NCI-H526 treated with DMSO at 0.1 percent for 48 hours (cell line): ENCODE measurements at regions not wholly inside any gene's neighbourhood (a gene's known extent, or its start where the extent isn't known, plus 50 kb on each side); places are given as distances from the start of the nearest gene placed in this dataset.

Experiments
- DNase-seq: peaks from one replicate; lab custom pipeline; 2025; lab: John Stamatoyannopoulos, UW

DNA sequence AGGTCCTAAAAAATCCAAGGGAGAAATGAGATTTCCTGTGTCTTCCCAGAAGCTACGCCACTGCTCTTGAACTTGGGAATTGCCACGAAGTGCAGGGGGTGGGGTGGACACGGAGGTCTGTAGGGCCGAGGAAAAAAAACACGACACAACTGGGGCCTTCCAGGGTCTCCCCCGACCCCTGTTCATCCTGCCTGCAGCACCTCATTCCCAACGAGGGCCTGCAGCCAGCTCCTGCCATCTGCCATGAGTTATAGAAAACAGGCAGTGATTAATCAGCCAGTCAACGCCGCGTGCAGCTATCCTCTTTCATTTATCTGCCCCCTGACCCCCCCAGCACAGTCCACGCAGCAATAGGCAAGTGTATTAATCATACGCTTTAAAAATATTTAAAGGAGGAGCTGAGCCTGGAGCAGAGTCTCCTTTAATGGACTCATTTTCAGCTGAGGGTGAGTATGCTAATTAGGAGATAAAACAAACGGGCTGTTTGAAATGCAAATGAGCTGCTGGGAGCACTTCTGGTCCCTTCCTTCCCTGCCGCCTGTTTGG, 209.9 kb downstream of the TFCP2L1 start:
- peak; percentile 93 for DNase-seq

DNA sequence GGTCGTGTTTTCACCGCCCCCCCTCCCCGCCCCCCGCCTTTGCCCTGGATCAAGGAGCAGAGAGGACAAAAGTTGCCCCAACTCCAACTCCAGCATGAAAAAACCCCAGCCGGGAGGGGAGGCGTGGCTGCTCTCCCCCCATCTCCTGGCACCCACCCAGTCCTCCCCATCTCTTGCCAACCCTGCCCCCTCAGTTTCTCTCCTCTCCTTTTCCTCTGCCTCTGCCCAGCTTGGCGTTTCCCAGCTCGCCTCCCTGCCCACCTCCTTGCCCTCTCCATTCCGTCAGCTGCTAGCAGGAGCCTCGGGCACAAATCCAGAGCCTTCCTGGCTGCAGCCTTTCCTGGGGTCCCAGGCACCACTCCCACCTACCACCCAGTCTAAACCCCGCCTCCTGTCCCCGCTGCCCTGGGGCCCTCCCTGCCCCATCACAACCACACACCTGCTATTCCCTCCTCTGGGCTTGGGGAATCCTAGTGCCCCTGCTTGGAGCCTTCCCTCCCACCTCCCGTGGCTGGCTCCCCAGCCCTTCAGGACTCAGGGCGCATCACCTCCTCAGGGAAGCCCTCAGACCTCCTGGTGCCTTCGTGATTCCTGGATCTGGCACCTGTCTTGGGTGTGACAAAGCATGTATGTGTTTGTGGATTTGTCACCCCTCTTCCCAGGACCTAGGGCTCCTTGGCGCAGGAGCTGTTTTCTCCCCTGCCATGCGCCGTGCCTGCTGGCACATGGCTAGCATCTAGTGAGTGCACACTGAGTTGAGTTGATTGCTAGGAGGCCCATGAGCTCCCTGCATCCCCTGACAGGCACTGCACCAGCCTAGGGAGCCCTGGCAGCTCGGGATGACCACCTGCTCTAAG, 209.1 kb downstream of the TFCP2L1 start:
- peak; percentile 68 for DNase-seq

DNA sequence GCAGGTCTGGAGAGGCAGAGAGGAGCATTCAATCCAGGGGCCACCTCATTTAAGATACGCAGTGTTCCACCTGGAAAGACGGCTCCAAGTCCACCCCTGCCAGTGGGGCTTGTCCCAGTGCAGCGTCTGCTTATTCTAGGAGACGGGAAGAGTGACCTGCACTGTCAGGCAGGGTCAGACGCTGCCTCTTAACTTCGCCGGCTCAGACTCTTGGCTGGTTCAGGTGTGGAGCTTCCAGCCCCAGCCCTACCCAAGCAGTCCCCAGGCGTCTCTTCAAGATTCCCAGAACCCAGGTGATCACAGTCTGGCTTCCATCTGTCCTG, 208.5 kb downstream of the TFCP2L1 start:
- DNase-seq: no peak

DNA sequence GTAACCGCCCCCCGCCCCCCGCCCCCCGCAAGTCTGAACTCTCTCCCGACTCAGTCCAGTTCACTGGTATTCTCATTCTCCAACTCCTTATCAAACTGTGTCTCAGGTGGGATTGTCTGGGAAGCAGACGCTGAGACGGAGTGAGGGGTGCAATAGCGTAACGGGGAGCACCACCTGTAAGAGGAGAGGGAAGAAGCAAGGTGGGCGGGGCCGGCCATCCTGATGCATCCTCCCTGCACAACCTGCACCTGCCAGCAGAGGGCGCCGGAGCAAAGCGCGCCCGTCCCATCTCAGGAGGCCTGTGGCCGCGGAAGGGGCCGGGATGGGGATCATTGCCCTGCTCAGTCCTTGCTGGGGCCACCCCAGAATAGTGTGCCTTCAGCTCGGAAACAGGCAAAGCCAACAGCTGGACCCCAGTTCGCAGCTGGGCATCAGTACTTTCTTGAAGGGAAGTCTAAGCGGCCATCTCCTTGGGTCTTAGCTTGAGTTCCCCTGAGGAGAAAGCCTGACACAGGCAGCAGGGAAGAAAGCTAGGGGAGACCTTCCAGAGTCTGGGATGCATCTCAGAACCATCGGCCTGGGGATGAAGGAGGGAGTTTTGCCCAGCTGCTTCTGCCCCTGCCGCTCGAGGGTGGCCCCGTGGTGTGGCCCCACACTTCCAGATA, 208.0 kb downstream of the TFCP2L1 start:
- peak; percentile 32 for DNase-seq

DNA sequence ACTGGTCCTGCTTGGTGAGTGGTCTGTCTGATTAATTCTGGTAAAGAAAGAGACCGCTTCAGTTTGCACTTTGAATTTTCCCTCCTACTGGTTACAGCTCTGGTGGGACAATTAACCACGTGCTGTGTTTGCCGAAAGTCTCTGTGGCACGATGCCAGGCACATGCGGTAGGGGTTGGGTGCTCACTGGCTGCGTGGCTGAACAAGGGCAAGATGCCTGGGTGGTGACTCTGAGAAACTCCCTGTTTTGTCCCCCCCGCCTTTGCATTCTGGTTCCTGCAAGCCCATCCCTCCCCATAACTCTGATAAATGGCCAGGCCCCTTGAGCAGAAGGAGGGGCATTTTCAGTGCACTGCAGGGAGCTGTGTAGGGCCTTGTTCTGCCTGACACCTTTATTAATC, 206.1 kb downstream of the TFCP2L1 start:
- DNase-seq: no peak

DNA sequence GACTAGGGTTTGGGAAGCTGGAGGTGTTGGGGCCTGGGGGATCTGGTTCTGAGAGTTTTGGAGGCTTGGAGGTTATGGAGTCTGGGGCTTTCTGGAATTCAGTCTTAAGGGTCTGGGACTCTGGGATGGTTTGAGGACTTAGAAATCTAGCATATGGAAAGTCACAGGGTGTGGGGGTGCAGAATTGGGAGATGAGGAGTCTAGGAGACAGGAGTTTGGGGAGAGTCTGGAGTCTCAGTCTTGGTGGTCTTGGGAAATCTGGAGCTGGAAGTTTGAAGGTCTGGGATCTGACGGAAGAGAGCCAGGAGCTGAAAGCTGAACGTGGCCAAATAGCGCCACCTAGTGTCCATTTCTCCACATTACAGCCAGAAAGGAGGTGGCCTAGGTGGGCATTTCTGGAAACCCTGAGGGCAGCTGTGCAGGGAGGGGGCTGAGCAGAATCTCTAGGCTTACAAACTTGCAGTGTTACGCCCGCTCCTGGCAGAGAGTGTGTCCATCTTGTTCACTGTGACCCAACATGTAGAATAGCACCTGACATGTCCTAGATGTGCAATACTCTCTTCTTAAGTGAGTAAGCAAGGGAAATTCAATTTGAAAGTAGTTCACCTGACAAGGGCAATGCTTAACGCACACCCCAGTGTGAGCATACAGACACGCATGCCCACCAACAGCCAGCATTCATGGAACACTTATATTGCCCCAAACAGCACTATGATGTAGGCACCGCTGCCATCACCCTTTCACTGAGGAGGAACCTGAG, 204.8 kb downstream of the TFCP2L1 start:
- DNase-seq: peak; percentile 41

- no peak for DNase-seq
Measured at GRCh38 chr2:121081701-121082100, 203.3 kb downstream of the TFCP2L1 start.

- no peak for DNase-seq
Measured at GRCh38 chr2:121082191-121082590, 202.8 kb downstream of the TFCP2L1 start.

DNA sequence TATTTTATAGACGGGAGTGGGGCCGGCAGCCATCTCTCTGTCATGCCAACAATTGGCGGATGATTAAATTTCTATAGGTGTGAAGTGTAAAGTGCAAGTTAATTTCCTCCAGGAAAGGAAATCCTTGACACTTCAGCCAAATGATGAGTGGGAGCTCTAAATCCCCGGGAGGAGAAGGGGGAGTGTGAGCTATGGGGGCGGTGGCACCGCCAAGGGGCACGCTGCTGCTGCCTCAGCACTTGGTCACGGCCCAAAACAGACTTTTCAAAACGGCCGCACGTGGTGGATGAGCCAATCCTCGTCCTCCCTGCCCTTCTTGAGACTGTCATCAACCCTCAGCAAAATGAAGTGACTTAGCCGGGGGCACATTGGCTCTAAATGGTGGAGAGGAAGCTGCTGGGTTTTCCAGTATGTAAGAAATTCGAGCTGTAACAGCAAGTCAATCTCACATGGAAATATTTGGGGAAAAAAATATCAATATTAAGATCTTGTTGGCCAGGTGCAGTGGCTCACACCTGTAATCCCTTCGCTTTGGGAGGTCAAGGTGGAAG, 200.8 kb downstream of the TFCP2L1 start:
- no peak for DNase-seq

GRCh38 chr2:121085801-121086200, 199.2 kb downstream of the TFCP2L1 start:
- no peak for DNase-seq

DNA sequence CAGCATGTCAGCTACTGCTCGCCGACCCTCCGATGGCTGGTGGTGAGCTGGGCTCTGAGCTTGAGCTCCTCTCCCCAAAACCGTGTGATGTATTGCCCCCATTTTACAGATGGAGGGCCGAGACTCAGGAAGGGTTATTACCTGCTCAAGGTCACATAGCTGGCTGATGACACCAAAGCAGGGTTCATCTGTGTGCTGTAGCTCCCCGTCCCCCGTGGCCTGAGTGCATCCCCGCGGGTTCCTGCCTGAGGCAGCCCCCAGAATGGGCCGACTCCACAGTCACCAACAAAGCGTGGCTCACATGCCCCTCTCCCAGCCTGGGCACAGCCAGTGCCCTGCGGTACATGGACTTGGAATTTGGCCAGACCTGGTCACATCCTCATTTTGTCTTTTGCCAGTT, 198.6 kb downstream of the TFCP2L1 start:
- DNase-seq: no peak

DNA sequence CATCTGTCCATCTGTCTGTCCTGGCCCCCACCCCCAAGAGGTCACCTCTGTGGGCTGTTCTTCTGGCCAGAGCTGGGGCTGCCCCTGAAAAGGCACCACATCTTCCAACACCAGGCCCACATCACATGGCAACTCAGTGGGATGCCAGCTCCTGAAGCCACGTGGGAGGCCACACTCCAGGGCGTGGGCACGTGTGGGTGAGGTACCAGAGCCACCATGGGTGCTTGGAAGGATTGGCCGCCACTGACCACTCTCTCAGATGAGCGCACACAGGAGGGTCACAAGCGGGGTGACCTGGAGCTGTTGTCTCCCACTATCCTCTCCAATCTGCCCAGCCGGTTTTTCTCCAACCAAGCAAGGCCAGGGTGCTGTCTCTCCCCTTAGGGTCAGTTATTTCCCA, 197.9 kb downstream of the TFCP2L1 start:
- DNase-seq: no peak

DNA sequence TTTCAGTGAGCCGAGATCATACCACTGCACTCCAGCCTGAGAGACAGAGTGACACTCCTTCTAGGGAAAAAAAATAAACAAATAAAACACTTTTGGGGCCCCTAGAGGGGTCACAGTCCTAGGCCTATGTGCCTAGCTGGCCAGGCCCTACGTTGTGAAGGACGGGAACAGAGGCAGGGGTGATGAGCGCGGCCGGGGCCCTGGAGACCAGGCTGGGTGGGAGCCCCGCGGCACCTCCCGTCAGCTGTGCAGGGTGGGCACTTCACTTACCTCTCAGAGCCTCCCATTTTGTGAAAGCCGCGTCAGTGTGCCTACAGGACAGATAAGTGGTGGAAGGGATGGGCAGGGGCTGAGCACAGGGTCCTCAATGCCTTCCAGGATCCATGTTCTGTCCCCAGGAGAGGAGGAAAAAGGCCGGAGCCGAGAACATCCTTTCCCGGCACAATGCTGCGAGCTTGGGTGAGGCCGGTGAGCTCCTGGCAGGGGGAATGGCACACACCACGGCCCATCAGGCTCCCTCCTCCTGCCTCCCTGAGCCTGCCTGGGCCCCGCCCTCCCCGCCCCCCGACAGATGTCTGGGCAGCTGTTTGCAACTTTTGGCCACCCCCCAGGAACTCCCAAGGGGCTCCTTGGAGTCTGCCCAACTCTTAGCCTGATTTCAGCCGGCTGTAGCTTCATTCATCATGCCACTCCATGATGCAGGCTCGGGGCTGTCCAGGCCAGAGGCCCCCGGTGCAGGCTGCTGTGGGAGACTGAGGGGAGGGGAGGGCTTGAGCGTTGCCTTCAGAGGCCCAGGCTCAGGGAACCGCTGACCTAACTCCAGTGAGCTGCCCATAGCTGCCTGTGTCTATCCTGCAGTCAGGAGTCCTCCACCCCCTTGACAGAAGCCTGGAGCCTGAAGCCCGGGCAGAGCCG, 196.5 kb downstream of the TFCP2L1 start:
- no peak for DNase-seq

DNA sequence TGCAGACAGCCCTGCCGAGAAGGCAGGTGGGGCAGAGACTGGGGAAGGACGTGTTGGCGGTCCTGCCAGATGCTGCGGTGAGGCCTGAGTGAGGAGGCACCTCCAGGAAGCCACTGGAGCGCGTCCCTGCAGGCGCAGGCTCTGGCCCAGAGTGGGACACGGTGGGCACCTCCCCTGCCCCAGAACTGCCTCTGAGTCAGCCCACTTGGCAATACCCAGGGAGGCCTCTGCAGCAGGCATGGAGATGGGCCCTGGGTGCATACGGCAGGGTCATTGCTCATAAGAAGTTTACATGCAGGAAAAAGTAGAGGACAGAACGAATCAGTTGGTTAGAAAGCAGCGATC, 195.9 kb downstream of the TFCP2L1 start:
- DNase-seq: no peak

DNA sequence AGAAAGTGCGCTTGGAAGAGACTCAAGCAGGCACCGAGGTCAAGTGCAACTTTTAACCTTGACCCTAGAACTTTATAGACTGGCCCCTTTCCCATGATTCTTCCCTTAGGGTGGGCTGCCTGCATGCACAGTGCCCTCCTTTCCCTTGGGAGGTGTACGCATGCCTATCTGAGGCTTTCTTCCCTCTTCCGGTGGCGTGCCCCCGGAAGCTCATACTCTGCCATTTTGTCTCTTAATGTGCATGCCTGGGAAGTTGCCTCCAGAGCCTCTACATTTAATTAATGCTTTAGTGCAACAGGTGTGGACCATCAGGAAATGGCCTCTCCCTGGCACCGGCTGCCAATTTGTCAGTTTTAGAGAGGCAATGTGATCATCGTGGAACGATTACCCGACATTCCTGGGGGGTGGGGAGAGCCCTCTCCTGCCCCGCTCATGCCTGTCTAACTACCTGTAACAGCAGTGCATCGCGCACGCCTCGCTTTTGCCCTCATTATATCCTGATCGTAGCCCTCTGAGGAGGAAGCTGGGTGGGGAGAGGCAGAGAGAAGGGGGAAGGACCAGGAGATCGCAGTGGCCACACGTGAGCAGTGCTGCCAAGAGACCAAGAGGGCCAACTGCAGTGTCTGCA, 194.8 kb downstream of the TFCP2L1 start:
- no peak for DNase-seq

- DNase-seq: no peak
Measured at GRCh38 chr2:121092095-121092494, 192.9 kb downstream of the TFCP2L1 start.

- no peak for DNase-seq
Measured at GRCh38 chr2:121093692-121094091, 191.3 kb downstream of the TFCP2L1 start.

DNA sequence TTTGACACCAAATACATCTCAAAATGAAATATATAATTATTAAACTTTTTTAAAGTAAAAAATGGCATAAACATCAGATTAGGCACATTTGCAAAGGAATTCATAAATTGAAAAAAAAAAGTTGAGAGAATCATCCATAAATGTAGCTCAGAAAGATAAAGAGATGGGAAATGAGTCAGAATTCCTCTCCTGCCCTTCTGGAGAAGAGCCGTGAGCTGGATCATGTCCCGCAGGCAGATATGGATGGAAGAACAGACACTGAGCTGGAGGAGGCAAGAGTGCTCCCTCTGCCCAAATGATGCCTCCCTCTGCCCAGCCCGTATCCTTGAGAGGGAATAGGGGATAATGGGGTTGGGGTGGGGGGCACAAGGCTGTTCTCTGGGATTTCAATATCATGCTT, 190.9 kb downstream of the TFCP2L1 start:
- DNase-seq: no peak

GRCh38 chr2:121094845-121095244, 190.2 kb downstream of the TFCP2L1 start:
- no peak for DNase-seq

DNA sequence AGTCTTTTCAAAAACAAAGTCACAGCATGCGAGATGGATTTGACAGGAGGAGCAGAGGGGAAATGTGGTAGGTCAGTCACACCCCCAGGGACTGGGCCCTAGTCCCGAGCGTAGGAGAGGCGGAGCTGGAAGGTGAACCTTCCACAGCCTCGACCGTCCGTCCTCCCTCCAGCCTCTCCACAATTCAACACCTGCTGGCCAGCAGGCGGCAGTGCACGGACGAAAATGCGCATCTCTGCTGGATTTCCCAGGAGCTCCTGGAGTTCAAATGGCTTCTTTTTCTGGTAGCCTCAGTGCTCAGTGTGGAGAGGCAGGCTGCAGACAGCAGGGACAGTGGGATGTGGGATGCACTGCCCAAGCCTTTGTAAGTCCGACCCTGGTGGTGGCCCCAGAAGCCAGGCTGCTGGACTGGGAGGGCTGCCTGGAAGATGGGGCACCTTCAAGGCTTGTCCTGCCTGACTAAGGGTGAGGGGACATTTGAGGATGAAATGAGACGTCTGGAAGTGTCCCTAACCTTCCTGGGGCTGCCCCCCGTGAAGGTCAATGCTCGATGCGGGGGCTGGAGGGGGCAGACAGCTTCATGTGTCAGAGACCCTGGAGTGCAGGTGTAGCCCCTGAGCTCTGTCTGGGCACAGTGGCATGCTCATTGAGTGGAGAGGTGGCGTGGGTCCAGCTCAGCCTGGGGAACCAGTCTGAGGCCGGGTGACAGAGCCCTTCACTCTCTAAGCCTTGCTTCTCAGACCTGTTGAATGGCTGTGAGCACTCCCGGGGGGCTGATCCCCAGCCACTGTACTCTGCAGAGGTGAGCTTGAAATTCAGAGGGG, 189.5 kb downstream of the TFCP2L1 start:
- peak; percentile 55 for DNase-seq
